ENCODE measurements at regions not wholly inside any gene's neighbourhood (a gene's known extent, or its start where the extent isn't known, plus 50 kb on each side); places are given as distances from the start of the nearest gene placed in this dataset.

DNA sequence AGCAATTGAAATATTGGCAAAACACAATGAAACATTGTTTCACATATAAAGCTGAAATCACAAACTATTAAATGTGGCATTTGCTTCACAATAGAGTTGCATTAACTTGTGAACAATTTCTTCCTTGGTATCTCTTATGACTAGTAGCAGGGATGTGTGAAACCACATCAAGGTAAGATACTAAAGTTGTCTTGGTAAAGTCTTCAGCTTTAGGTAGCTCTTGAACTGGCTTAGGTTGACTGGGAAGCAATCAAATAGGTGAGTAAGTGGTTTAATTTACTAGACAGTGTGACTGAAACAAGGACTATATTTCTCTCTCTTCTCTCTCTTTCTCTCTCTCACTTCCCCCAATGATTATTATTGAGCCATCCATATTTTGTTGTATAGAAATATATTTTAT, 141.5 kb upstream of the KCNK2 start:
- no peak for TF ChIP-seq EZH2phosphoT487 (IDR thresholded peaks at IDR 0.05; ENCODE audit: borderline replicate concordance)
- TF ChIP-seq, protein P1, sequence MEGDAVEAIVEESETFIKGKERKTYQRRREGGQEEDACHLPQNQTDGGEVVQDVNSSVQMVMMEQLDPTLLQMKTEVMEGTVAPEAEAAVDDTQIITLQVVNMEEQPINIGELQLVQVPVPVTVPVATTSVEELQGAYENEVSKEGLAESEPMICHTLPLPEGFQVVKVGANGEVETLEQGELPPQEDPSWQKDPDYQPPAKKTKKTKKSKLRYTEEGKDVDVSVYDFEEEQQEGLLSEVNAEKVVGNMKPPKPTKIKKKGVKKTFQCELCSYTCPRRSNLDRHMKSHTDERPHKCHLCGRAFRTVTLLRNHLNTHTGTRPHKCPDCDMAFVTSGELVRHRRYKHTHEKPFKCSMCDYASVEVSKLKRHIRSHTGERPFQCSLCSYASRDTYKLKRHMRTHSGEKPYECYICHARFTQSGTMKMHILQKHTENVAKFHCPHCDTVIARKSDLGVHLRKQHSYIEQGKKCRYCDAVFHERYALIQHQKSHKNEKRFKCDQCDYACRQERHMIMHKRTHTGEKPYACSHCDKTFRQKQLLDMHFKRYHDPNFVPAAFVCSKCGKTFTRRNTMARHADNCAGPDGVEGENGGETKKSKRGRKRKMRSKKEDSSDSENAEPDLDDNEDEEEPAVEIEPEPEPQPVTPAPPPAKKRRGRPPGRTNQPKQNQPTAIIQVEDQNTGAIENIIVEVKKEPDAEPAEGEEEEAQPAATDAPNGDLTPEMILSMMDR (conservative IDR thresholded peaks at IDR 0.05; ENCODE audit: low read length), result no peak
